ENCODE measurements at regions not wholly inside any gene's neighbourhood (a gene's known extent, or its start where the extent isn't known, plus 50 kb on each side); places are given as distances from the start of the nearest gene placed in this dataset.

DNA sequence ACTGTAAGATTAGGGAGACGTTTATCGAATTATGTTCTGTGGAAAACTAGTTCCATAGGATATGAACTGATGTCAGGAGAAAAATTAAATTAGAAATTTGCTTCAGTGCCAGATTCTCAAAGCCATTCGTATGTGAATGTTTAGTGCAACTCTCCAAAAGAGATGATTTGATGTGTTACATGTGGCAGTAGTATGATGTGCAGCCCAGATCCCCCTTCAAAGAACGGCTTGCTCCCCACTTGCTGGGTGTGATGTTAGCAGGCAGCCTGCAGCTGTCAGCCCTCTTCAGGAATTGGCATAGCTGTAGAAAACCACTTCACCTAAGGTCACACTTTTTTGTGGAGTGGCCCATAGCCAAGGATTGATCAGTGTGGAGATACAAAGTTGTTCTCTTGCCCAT is 127.0 kb upstream of the CCDC54 start:
- no peak for DNase-seq (ENCODE audit: low spot score in 2 of 2)
- 92% methylated on average over 4 of the region's 4 CpGs for WGBS, 2 donors
- H3K4me1 ChIP-seq: no peaks in the 10 kb centered on the region
- TF ChIP-seq EP300 (IDR thresholded peaks at IDR 0.05): no peak
- TF ChIP-seq, protein P1, sequence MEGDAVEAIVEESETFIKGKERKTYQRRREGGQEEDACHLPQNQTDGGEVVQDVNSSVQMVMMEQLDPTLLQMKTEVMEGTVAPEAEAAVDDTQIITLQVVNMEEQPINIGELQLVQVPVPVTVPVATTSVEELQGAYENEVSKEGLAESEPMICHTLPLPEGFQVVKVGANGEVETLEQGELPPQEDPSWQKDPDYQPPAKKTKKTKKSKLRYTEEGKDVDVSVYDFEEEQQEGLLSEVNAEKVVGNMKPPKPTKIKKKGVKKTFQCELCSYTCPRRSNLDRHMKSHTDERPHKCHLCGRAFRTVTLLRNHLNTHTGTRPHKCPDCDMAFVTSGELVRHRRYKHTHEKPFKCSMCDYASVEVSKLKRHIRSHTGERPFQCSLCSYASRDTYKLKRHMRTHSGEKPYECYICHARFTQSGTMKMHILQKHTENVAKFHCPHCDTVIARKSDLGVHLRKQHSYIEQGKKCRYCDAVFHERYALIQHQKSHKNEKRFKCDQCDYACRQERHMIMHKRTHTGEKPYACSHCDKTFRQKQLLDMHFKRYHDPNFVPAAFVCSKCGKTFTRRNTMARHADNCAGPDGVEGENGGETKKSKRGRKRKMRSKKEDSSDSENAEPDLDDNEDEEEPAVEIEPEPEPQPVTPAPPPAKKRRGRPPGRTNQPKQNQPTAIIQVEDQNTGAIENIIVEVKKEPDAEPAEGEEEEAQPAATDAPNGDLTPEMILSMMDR (IDR thresholded peaks at IDR 0.05): no peak
- TF ChIP-seq POLR2A (IDR thresholded peaks at IDR 0.05): no peak
- no peak overlapping the region for H3K4me3 ChIP-seq
- no peak overlapping the region for H3K27ac ChIP-seq
- no peaks in the 10 kb centered on the region for H3K27me3 ChIP-seq
- no peaks in the 10 kb centered on the region for H3K9me3 ChIP-seq
- peaks cover 0 to 62% (median 0%) of the 10 kb centered on the region in 3 donors for H3K36me3 ChIP-seq

DNA sequence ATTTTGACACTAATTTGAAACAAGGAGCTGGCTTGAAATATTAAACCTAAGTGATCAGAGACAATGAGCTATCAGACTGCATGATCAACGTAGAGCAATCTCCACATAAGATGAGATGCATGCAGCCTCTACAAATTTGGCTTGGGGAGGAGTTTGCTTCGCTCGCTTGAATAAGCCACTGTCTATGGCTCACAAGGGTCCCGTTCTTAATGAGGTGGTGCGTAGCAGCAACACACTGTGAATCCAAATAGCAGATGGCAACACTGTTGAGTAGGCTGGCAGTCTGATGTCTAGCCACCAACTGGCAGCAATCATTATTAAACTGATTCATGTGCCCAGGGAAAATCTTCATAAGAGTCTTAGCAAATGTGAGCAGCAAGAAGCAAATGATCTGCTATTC is 125.4 kb upstream of the CCDC54 start:
- H3K36me3 ChIP-seq: peaks cover 0 to 50% (median 0%) of the 10 kb centered on the region in 3 donors
- H3K9me3 ChIP-seq: no peaks in the 10 kb centered on the region
- TF ChIP-seq EP300 (IDR thresholded peaks at IDR 0.05) (no peak), POLR2A (IDR thresholded peaks at IDR 0.05) (no peak)
- TF ChIP-seq, protein P1 (IDR thresholded peaks at IDR 0.05): no peak
- no peaks in the 10 kb centered on the region for H3K27me3 ChIP-seq
- peaks cover 0 to under 1% (median 0%) of the 10 kb centered on the region in 4 donors for H3K4me1 ChIP-seq
- WGBS, 2 donors: 70 to 90% methylated on average over 5 of the region's 5 CpGs
- H3K4me3 ChIP-seq: no peak overlapping the region
- no peak overlapping the region for H3K27ac ChIP-seq
- DNase-seq (ENCODE audit: low spot score in 2 of 2): no peak

DNA sequence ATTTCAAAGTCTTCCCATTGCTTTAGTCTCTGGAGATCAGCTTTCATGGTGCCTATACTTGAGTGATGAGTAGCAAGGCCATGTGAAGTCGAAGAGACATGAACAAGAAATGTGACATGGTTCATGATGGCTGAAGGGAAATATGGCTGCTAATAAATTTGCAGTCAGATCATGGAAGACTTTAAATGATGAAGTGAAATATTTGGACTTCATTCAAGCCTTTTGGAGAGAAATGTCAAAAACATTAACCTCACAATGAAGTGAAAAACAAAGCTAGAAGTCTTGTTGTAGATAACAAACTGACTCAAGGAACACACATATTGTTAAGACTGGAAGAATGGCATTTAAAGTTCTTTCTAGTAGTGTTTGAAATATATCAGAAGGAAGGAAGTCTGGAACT is 120.3 kb upstream of the CCDC54 start:
- TF ChIP-seq, protein P1 (IDR thresholded peaks at IDR 0.05): no peak
- TF ChIP-seq POLR2A (IDR thresholded peaks at IDR 0.05) (no peak), EP300 (IDR thresholded peaks at IDR 0.05) (no peak)
- no peaks in the 10 kb centered on the region for H3K27me3 ChIP-seq
- no peak for DNase-seq (ENCODE audit: low spot score in 2 of 2)
- H3K4me1 ChIP-seq: peaks cover 0 to 17% (median 1%) of the 10 kb centered on the region in 4 donors
- no peak overlapping the region for H3K27ac ChIP-seq
- peaks cover 0 to 6% (median 0%) of the 10 kb centered on the region in 3 donors for H3K36me3 ChIP-seq
- H3K9me3 ChIP-seq: no peaks in the 10 kb centered on the region
- no peak overlapping the region for H3K4me3 ChIP-seq
- 0 to 2% methylated on average over 1 of the region's 1 CpG for WGBS, 2 donors

DNA sequence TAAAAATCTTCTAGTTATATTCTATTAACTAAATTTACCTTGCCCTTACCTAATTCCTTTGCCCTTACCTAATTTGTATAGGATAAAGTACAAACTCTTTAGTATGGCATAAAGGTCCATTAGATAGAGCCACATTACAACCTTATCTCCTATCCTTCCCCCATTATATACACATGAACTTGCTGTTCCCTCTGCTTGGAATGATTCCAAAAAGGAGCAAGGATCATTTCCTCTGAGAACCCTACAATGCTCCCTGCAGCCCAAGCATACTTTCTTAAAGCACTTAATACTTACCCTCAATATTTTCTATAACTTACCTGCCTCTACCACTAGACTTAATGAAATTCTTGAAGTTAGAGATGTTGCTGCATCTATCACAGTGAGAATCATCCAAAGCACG is 118.9 kb upstream of the CCDC54 start:
- DNase-seq (ENCODE audit: low spot score in 2 of 2): no peak
- no peaks in the 10 kb centered on the region for H3K9me3 ChIP-seq
- TF ChIP-seq, protein P1 (IDR thresholded peaks at IDR 0.05): no peak
- TF ChIP-seq EP300 (IDR thresholded peaks at IDR 0.05): no peak
- no peak for TF ChIP-seq POLR2A (IDR thresholded peaks at IDR 0.05)
- H3K27ac ChIP-seq: no peak overlapping the region
- H3K4me1 ChIP-seq: peaks cover 0 to 17% (median 1%) of the 10 kb centered on the region in 4 donors
- WGBS, 2 donors: 89 to 92% methylated on average over 1 of the region's 1 CpG
- H3K27me3 ChIP-seq: no peaks in the 10 kb centered on the region
- H3K4me3 ChIP-seq: no peak overlapping the region
- no peaks in the 10 kb centered on the region for H3K36me3 ChIP-seq

DNA sequence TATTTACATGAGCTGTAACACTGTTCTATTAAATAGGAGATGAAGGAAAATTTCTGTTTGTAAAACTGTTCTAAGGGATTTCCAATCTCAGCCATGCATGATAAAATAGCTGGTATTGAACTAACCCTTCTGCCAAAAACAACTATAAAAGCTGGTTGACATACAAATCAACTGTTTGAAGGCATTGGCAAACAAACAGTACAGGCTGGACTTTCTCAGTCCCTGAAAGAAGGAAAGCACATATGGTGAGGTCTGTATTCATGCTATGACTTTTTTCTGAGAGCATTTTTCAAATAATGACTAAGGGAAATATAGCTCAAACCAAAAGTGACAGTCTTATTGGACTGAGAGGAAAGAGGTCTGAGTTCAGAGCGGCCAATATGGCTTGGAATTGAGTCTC is 117.0 kb upstream of the CCDC54 start:
- DNase-seq (ENCODE audit: low spot score in 2 of 2): no peak
- Histone ChIP-seq H3K27ac (no peak overlapping the region), H3K9me3 (no peaks in the 10 kb centered on the region), H3K36me3 (no peaks in the 10 kb centered on the region), H3K4me1 (peaks cover 0 to 20% (median 1%) of the 10 kb centered on the region in 4 donors), H3K27me3 (no peaks in the 10 kb centered on the region), H3K4me3 (no peak overlapping the region)
- TF ChIP-seq, protein P1 (IDR thresholded peaks at IDR 0.05): no peak
- TF ChIP-seq EP300 (IDR thresholded peaks at IDR 0.05) (no peak), POLR2A (IDR thresholded peaks at IDR 0.05) (no peak)
- WGBS, 2 donors: 86 to 100% methylated on average over 1 of the region's 1 CpG
